HK-2 (cell line): ENCODE measurements at regions not wholly inside any gene's neighbourhood (a gene's known extent, or its start where the extent isn't known, plus 50 kb on each side); places are given as distances from the start of the nearest gene placed in this dataset.

Experiments used
- DNase-seq: peaks from one replicate; pipeline ENCODE4 v3.0.0-alpha.2; 2018; ENCODE audit not compliant: unreplicated experiment

DNA sequence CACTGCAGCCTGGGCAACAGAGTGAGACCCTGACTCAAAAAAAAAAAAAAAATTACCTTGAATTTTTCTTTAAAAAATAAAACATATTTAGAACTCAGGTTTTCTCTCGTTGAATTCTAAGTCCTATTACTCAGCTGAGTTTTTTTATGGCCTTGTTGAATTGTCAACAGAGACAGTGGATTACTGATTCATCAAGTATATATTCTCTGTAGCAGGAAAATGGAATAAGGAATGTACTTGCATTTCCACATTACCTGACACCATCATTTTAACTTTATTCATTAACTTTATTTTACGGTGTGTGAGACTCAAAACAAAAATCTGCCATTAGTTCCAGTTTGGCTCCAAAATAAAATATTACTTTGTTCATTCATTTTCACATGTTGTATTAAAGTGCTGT is 53.8 kb upstream of the APP start:
- no peak for DNase-seq
